Neuronal stem cell (in vitro differentiated cells): ENCODE measurements at regions not wholly inside any gene's neighbourhood (a gene's known extent, or its start where the extent isn't known, plus 50 kb on each side); places are given as distances from the start of the nearest gene placed in this dataset.

Experiments used
- DNase-seq: peaks from one replicate; pipeline ENCODE4 v3.0.0-alpha.2; 2013; ENCODE audit warnings: low spot score
- H2AFZ ChIP-seq: one replicate; pipeline ENCODE4 v1.6.1; 2013; ENCODE audit warnings: mild to moderate bottlenecking, low read length, inconsistent platforms
- H2AK5ac ChIP-seq: 2 replicates; pipeline ENCODE4 v1.6.1; 2013; ENCODE audit warnings: low read depth, mild to moderate bottlenecking, inconsistent platforms, low read length, moderate library complexity, mixed read lengths
- H2BK120ac ChIP-seq: 2 replicates; pipeline ENCODE4 v1.6.1; 2013; ENCODE audit warnings: low read depth, mild to moderate bottlenecking, inconsistent platforms, low read length, moderate library complexity, mixed read lengths
- H2BK12ac ChIP-seq: one replicate; pipeline ENCODE4 v1.6.1; 2013; ENCODE audit warnings: low read length, inconsistent platforms
- H2BK15ac ChIP-seq: 2 replicates; pipeline ENCODE4 v1.6.1; 2013; ENCODE audit warnings: mild to moderate bottlenecking, low read length, inconsistent platforms, mixed read lengths
- H2BK5ac ChIP-seq: one replicate; pipeline ENCODE4 v1.6.1; 2013; ENCODE audit warnings: inconsistent platforms, mild to moderate bottlenecking, low read length, moderate library complexity
- H3K14ac ChIP-seq: one replicate; pipeline ENCODE4 v1.6.1; 2013; ENCODE audit warnings: low read length, inconsistent platforms
- H3K18ac ChIP-seq: 2 replicates; pipeline ENCODE4 v1.6.1; 2013; ENCODE audit warnings: low read length, inconsistent platforms
- H3K23ac ChIP-seq: 2 replicates; pipeline ENCODE4 v1.6.1; 2013; ENCODE audit warnings: low read depth, mild to moderate bottlenecking, mixed read lengths, low read length, inconsistent platforms; ENCODE audit not compliant: poor library complexity
- H3K27ac ChIP-seq: replicated peaks from 3 replicates; pipeline ENCODE4 v1.5.1; 2013; ENCODE audit warnings: low read length, inconsistent platforms
- H3K27me3 ChIP-seq, 3 experiments: 2 replicates each; pipeline ENCODE4 v1.6.1; 2013; ENCODE audit warnings: low read length in 3 of 3, mild to moderate bottlenecking in 2 of 3, inconsistent platforms in 1 of 3, low read depth in 1 of 3, mixed read lengths in 1 of 3, moderate library complexity in 1 of 3; ENCODE audit not compliant: control insufficient read depth in 3 of 3, insufficient read depth in 3 of 3
- H3K36me3 ChIP-seq, 2 donors: replicated peaks in 1 of 2; 2 replicates each; pipeline ENCODE4 v1.6.1; 2013; ENCODE audit warnings: low read length in 2 of 2; ENCODE audit not compliant: control insufficient read depth in 2 of 2, insufficient read depth in 2 of 2
- H3K4ac ChIP-seq: 2 replicates; pipeline ENCODE4 v1.6.1; 2013; ENCODE audit warnings: inconsistent platforms, mild to moderate bottlenecking, low read length, moderate library complexity
- H3K4me1 ChIP-seq, 2 donors: 1 replicate in 1 of 2; 2 replicates in 1 of 2; pipeline ENCODE4 v1.6.1; 2013; ENCODE audit warnings: low read length in 2 of 2, low read depth in 1 of 2; ENCODE audit not compliant: control insufficient read depth in 2 of 2, insufficient read depth in 1 of 2
- H3K4me2 ChIP-seq: one replicate; pipeline ENCODE4 v1.6.1; 2013; ENCODE audit warnings: mild to moderate bottlenecking, low read length, inconsistent platforms; ENCODE audit not compliant: insufficient read depth, poor library complexity, severe bottlenecking
- H3K4me3 ChIP-seq, 2 donors: 2 replicates each; pipeline ENCODE4 v1.5.1; 2013; ENCODE audit warnings: low read length in 2 of 2, mild to moderate bottlenecking in 2 of 2, inconsistent platforms in 1 of 2, moderate library complexity in 1 of 2
- H3K79me1 ChIP-seq: one replicate; pipeline ENCODE4 v1.6.1; 2013; ENCODE audit warnings: low read depth, mild to moderate bottlenecking, inconsistent platforms, low read length, moderate library complexity
- H3K9ac ChIP-seq: one replicate; pipeline ENCODE4 v1.6.1; 2013; ENCODE audit warnings: mild to moderate bottlenecking, low read depth, low read length, inconsistent platforms; ENCODE audit not compliant: poor library complexity
- H3K9me3 ChIP-seq, 2 donors: replicated peaks in 1 of 2; 2 replicates each; pipeline versions ENCODE3 to v1.6.1; 2013; ENCODE audit warnings: low read length in 2 of 2, mild to moderate bottlenecking in 2 of 2, inconsistent platforms in 1 of 2, low read depth in 1 of 2, mixed read lengths in 1 of 2, moderate library complexity in 1 of 2; ENCODE audit not compliant: control insufficient read depth in 2 of 2, insufficient read depth in 1 of 2
- H4K8ac ChIP-seq: one replicate; pipeline ENCODE4 v1.6.1; 2013; ENCODE audit warnings: low read depth, mild to moderate bottlenecking, inconsistent platforms, low read length, moderate library complexity
- H4K91ac ChIP-seq: one replicate; pipeline ENCODE4 v1.6.1; 2013; ENCODE audit warnings: low read length, low read depth, mild to moderate bottlenecking, inconsistent platforms; ENCODE audit not compliant: poor library complexity
- WGBS, 2 donors: extraction: QIAGEN DNeasy Blood & Tissue Kit; methylation state at CpG; one replicate each; pipeline ENCODE4 v1.1.7; 2013; ENCODE audit warnings: missing lambda C conversion rate in 2 of 2, mixed read lengths in 1 of 2; ENCODE audit not compliant: insufficient read length in 2 of 2, insufficient replicate concordance in 1 of 2; ENCODE audit errors: extremely low coverage in 2 of 2; 5-methylcytosine and 5-hydroxymethylcytosine counted together

DNA sequence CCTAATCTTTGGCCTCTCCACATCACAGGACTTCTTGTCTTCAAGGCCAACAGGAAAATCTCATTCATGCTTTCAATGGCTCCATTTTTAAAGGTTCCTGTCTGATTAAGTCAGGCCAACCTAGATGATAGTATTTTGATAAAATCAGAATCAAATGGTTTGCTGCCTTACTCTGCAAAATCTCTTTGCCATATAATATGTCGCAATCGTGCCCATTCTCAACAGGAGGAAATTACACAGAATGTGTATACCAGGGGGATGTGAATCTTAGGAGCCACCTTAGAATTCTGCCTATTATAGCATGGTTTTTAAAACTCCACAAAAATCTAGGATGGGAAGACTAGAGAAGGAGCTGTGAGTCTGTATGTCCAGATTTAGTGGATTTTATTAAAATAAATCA is 612.9 kb upstream of the MAN1A1 start:
- Histone ChIP-seq H3K18ac (no peak overlapping the region), H3K4me3 (no peak overlapping the region), H3K36me3 (no peaks in the 10 kb centered on the region), H2AK5ac (no peak overlapping the region), H2BK120ac (no peak overlapping the region), H4K91ac (no peak overlapping the region), H2BK5ac (no peak overlapping the region), H3K4ac (no peak overlapping the region), H2AFZ (no peak overlapping the region), H3K14ac (no peak overlapping the region), H4K8ac (no peak overlapping the region), H3K4me2 (no peak overlapping the region), H3K9ac (no peak overlapping the region), H3K9me3 (no peaks in the 10 kb centered on the region), H3K27me3 (no peaks in the 10 kb centered on the region), H3K23ac (no peak overlapping the region), H2BK15ac (no peak overlapping the region), H3K79me1 (no peaks in the 10 kb centered on the region), H3K4me1 (peaks cover 0 to under 1% of the 10 kb centered on the region in 2 donors), H3K27ac (no peak overlapping the region), H2BK12ac (no peak overlapping the region)
- WGBS, 2 donors: no CpG with 5 or more reads among the region's 2 CpGs
- no peak for DNase-seq

DNA sequence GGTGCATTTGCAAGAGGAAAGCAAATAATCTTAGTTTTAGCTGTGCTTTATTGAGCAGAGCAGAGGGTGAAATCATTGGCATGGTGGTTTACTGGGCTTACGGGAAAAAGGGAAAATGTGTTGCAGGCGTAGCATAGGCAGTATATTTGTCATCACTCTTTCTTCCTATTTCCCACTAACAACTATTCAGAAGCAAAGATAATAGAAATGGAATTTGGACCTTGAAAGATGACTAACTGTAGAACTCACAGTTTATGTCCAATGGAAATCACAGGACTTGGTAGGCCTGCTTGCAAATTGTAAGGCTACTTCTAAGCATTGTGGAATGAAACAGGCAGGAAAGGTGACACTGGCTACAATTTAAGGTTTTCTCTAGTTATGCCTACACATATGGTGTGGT is 611.9 kb upstream of the MAN1A1 start:
- H2AK5ac ChIP-seq: no peak overlapping the region

DNA sequence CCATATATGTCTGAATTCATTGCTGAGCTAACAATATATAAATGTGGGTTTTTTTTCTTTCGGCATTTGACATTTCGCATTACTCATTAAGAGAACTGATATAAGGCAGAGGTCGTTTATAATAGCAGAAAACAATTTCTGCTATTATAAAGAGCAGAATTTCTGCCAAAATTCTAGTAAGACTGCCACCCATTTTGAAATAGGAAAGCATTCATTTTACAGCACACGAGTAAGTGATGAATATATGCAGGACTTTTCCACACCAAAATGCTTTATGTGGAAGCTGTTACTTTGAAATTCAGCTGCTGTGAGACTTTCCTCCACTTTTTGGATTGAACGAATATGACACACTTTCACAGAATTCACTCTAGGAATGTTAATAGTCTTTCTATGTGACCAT is 610.9 kb upstream of the MAN1A1 start:
- Histone ChIP-seq H3K4me3 (no peak overlapping the region), H4K8ac (no peak overlapping the region), H3K4me1 (peaks cover 5% of the 10 kb centered on the region in 2 donors), H3K14ac (no peak overlapping the region), H3K9ac (no peak overlapping the region), H2AFZ (no peak overlapping the region), H3K79me1 (no peaks in the 10 kb centered on the region), H2BK15ac (no peak overlapping the region), H3K27ac (no peak overlapping the region), H3K18ac (no peak overlapping the region), H2AK5ac (no peak overlapping the region), H2BK12ac (no peak overlapping the region), H2BK5ac (no peak overlapping the region), H4K91ac (no peak overlapping the region), H3K4ac (no peak overlapping the region), H2BK120ac (no peak overlapping the region), H3K9me3 (no peaks in the 10 kb centered on the region), H3K36me3 (no peaks in the 10 kb centered on the region), H3K27me3 (no peaks in the 10 kb centered on the region), H3K4me2 (no peak overlapping the region), H3K23ac (no peak overlapping the region)
- DNase-seq: no peak
- WGBS, 2 donors: no CpG with 5 or more reads among the region's 5 CpGs

More for the DNA sequence above, 611.9 kb upstream of the MAN1A1 start:
- H3K27ac ChIP-seq: no peak overlapping the region
- H3K79me1 ChIP-seq: no peaks in the 10 kb centered on the region
- H4K8ac ChIP-seq: no peak overlapping the region
- H3K23ac ChIP-seq: no peak overlapping the region
- H3K9me3 ChIP-seq: no peaks in the 10 kb centered on the region
- no peak overlapping the region for H3K4ac ChIP-seq
- H2AFZ ChIP-seq: no peak overlapping the region
- no peak overlapping the region for H2BK120ac ChIP-seq
- H4K91ac ChIP-seq: no peak overlapping the region
- H3K4me3 ChIP-seq: no peak overlapping the region
- no peaks in the 10 kb centered on the region for H3K27me3 ChIP-seq
- H3K4me2 ChIP-seq: no peak overlapping the region
- no peak overlapping the region for H2BK12ac ChIP-seq
- no peak overlapping the region for H3K9ac ChIP-seq
- H2BK15ac ChIP-seq: no peak overlapping the region
- no peaks in the 10 kb centered on the region for H3K36me3 ChIP-seq
- no CpG with 5 or more reads among the region's 2 CpGs for WGBS, 2 donors
- peaks cover 5% of the 10 kb centered on the region in 2 donors for H3K4me1 ChIP-seq
- no peak overlapping the region for H3K14ac ChIP-seq
- no peak for DNase-seq
- H3K18ac ChIP-seq: no peak overlapping the region
- no peak overlapping the region for H2BK5ac ChIP-seq

DNA sequence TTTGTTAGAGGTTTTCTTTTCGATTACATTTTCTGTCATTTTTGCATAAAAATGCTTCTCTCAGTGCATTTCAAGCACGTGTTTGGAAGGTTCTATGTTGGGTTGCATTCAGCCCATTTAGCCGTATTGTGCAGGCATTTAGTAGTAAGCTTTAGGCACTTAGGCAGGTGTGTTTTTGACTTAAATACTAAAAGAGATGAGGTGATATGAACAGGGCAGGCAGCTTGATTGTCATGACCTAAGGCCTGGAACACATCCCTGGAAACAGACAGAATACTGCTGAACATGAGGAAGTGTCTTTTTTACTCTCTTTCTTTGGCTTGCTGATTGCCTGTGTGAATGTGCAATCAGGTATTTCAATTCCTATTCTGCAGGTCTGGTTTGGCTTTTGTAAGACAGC is 610.5 kb upstream of the MAN1A1 start:
- H3K9me3 ChIP-seq: no peaks in the 10 kb centered on the region
- H3K14ac ChIP-seq: no peak overlapping the region
- WGBS, 2 donors: no CpG with 5 or more reads among the region's 3 CpGs
- H3K4me1 ChIP-seq: peaks cover 5% of the 10 kb centered on the region in 2 donors
- DNase-seq: no peak
- no peak overlapping the region for H3K4ac ChIP-seq
- H3K79me1 ChIP-seq: no peaks in the 10 kb centered on the region
- H2AK5ac ChIP-seq: no peak overlapping the region
- no peak overlapping the region for H3K23ac ChIP-seq
- H2BK12ac ChIP-seq: no peak overlapping the region
- no peak overlapping the region for H3K27ac ChIP-seq
- no peaks in the 10 kb centered on the region for H3K27me3 ChIP-seq
- no peak overlapping the region for H2BK120ac ChIP-seq
- H2AFZ ChIP-seq: no peak overlapping the region
- H3K4me2 ChIP-seq: no peak overlapping the region
- no peak overlapping the region for H3K4me3 ChIP-seq
- H3K36me3 ChIP-seq: no peaks in the 10 kb centered on the region
- H3K18ac ChIP-seq: no peak overlapping the region
- H2BK15ac ChIP-seq: no peak overlapping the region
- H4K91ac ChIP-seq: no peak overlapping the region
- H4K8ac ChIP-seq: no peak overlapping the region
- no peak overlapping the region for H3K9ac ChIP-seq
- H2BK5ac ChIP-seq: no peak overlapping the region
